Psoas muscle (tissue), 7 donors: ENCODE measurements at regions not wholly inside any gene's neighbourhood (a gene's known extent, or its start where the extent isn't known, plus 50 kb on each side); places are given as distances from the start of the nearest gene placed in this dataset.

Experiments used
- ATAC-seq, 4 donors: fragments of 200-7000 bp; cut with Tn5 transposase; one replicate each; pipeline ENCODE4 v1.9.1; 2020; ENCODE audit warnings: moderate library complexity in 3 of 4, mild to moderate bottlenecking in 2 of 4
- DNase-seq, 2 donors: peaks; one replicate each; pipeline ENCODE4 v3.0.0-alpha.2; 2020
- H3K27ac ChIP-seq: fragments of 200-600 bp; one replicate; pipeline ENCODE4 v1.8.0; 2022
- H3K27me3 ChIP-seq, 3 donors: fragments of 200-600 bp in 1 of 3; one replicate each; pipeline versions ENCODE4 v1.6.1 to v1.8.0; 2013 to 2022; ENCODE audit warnings: low read length in 2 of 3, mild to moderate bottlenecking in 2 of 3, moderate library complexity in 1 of 3; ENCODE audit not compliant: insufficient read depth in 3 of 3
- H3K36me3 ChIP-seq, 2 donors: fragments of 200-600 bp in 1 of 2; one replicate each; pipeline versions ENCODE4 v1.6.1 to v1.8.0; 2013 to 2022; ENCODE audit warnings: low read depth in 1 of 2, mild to moderate bottlenecking in 1 of 2, moderate library complexity in 1 of 2; ENCODE audit not compliant: insufficient read depth in 1 of 2
- H3K4me1 ChIP-seq: fragments of 200-600 bp; one replicate; pipeline ENCODE4 v1.8.0; 2022
- H3K4me3 ChIP-seq: fragments of 200-600 bp; one replicate; pipeline ENCODE4 v1.8.0; 2022; ENCODE audit warnings: mild to moderate bottlenecking
- H3K9me3 ChIP-seq: fragments of 200-600 bp; one replicate; pipeline ENCODE4 v1.8.0; 2022
- CTCF ChIP-seq: fragments of 200-600 bp; IDR thresholded peaks from one replicate; pipeline ENCODE4 v1.8.0; 2022; ENCODE audit warnings: antibody characterized with exemption
- WGBS, 3 donors: extraction: QIAGEN DNeasy Blood & Tissue Kit; methylation state at CpG; one replicate each; pipeline versions ENCODE4 v1.1.6 to v1.1.7; 2013; 5-methylcytosine and 5-hydroxymethylcytosine counted together
- intact Hi-C, 2 donors: fragments of 100-400 bp; cut with DNase I; formaldehyde crosslinking; loops; one replicate each; pipeline versions ENCODE4 v1.11.0 to v1.14.2; 2022
- donor health status: healthy with polysubstance abuse.
- donor health status: DM: no; HTN: no; CAD: no; lungs with moderate emphysema.
- donor health status: Bipolar disorder and iron deficiency.
- donor health status: healthy.
- donor health status: DM: yes; HTN: yes; CAD: no.
- donor health status: DM: no; HTN: no; CAD: no.
- donor health status: DM: yes; HTN: yes; CAD: no.

- no peak overlapping the region for H3K4me3 ChIP-seq
- no peaks in the 10 kb centered on the region for H3K27me3 ChIP-seq
- ATAC-seq (no peak), DNase-seq (no peak)
- intact Hi-C loops, result no loop called here
- H3K4me1 ChIP-seq, result peaks cover 9% of the 10 kb centered on the region
- WGBS, 3 donors, result 84 to 87% (median 86%) methylated on average over 13 of the region's 13 CpGs
- H3K9me3 ChIP-seq, result no peaks in the 10 kb centered on the region
- H3K36me3 ChIP-seq, result no peaks in the 10 kb centered on the region
- no peak for TF ChIP-seq CTCF
- no peak overlapping the region for H3K27ac ChIP-seq
Measured at GRCh38 chr3:196131921-196132320, 50.0 kb upstream of the TFRC start.
